Peyer's patch (tissue), 4 donors: ENCODE measurements at regions not wholly inside any gene's neighbourhood (a gene's known extent, or its start where the extent isn't known, plus 50 kb on each side); places are given as distances from the start of the nearest gene placed in this dataset.

Experiments
- POLR2A ChIP-seq, 2 donors: fragments of 450-650 bp; IDR thresholded peaks; one replicate each; pipeline ENCODE4 v1.5.1; 2017; ENCODE audit warnings: antibody characterized with exemption in 2 of 2, mild to moderate bottlenecking in 2 of 2, moderate library complexity in 2 of 2
- TF ChIP-seq, protein P1 (sequence below), 6 experiments: fragments of 450-650 bp in 4 of 6; fragments of 200-600 bp in 2 of 6; sonication (generic) in 1 of 6; IDR thresholded peaks; one replicate each; pipeline ENCODE4 v1.5.1; 2017 to 2019; ENCODE audit warnings: antibody characterized with exemption in 6 of 6, mild to moderate bottlenecking in 3 of 6, moderate library complexity in 1 of 6

DNA sequence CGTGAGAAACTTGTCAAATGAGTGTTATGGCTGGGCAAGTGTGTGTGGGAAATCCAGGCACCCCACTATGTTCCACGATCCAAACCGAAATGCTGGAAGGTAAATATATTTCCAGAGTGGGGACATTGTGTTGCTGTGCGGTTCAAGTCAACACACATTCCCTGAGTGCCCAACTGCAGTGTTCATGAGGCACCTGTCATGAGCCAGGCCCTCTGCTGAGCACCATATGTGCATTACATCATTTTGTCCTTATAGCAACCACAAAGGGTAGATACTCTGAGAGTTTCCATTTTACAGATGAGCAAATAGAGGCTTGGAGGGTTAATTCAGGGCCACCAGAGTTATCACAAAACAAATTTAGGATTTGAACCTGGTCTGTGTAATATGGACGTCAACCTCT lies 59.9 kb upstream of the SOD1 start:
- no peak for TF ChIP-seq POLR2A (IDR thresholded peaks at IDR 0.05)
- TF ChIP-seq, protein P1, sequence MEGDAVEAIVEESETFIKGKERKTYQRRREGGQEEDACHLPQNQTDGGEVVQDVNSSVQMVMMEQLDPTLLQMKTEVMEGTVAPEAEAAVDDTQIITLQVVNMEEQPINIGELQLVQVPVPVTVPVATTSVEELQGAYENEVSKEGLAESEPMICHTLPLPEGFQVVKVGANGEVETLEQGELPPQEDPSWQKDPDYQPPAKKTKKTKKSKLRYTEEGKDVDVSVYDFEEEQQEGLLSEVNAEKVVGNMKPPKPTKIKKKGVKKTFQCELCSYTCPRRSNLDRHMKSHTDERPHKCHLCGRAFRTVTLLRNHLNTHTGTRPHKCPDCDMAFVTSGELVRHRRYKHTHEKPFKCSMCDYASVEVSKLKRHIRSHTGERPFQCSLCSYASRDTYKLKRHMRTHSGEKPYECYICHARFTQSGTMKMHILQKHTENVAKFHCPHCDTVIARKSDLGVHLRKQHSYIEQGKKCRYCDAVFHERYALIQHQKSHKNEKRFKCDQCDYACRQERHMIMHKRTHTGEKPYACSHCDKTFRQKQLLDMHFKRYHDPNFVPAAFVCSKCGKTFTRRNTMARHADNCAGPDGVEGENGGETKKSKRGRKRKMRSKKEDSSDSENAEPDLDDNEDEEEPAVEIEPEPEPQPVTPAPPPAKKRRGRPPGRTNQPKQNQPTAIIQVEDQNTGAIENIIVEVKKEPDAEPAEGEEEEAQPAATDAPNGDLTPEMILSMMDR (IDR thresholded peaks at IDR 0.05), result no peak
